NCI-H82 treated with DMSO at 0.1 percent for 48 hours (cell line): ENCODE measurements at regions not wholly inside any gene's neighbourhood (a gene's known extent, or its start where the extent isn't known, plus 50 kb on each side); places are given as distances from the start of the nearest gene placed in this dataset.

Experiments
- DNase-seq: peaks from one replicate; lab custom pipeline; 2025; ENCODE audit not compliant: unreplicated experiment; lab: John Stamatoyannopoulos, UW

- DNase-seq, result no peak
Measured at GRCh38 chr3:110711130-110711832, 360.3 kb upstream of the NECTIN3 start.

DNA sequence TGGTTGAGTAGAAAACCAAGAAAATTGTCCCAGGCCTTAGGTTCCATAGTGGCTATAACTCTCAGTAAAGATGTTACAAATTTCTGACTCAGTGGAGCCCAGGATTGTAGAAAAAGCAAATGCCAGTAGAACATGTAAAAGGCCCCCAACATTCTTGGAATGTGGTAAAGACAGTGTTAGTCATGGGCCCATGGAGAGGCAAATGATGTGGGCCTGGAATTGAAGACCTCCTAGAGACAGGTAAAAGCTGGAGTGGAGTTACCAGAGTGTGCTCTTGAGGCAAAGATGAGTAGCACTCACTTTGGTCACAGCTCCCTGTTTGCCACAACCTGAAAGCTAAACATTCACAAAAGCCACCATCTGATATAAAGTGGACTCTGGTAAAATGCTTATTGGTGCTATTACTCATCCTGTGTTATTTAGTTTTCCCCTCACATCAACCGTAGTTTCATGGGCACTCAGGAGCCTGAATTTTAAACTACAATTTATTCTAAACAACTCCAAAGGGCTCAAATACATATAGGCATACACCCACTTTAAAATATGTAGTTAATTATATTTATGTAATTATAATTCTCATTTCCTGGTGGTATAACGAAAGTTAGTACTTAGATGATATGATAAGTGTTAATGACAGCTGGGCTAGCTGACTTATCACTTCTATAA, 359.6 kb upstream of the NECTIN3 start:
- DNase-seq, result no peak

- DNase-seq, result no peak
Measured at GRCh38 chr3:110727056-110727455, 344.6 kb upstream of the NECTIN3 start.

DNA sequence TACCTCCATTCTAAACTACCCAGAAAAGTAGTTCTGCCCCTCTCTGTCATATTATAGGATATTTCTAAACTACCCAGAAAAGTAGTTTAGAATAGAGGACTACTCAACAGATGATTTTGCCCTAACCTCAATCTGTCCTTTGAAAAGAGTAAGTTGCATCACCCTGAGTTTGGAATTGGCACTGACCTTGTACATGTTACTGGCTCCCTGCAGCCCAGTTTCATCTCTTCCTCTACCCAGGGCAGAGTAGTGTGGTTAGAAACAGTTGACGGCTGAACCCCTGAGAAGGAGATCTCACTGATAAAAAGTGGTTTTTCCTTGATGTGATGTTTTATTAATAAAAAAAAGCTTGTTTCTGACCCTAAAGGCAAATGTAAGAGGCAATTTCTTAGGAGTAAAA, 340.5 kb upstream of the NECTIN3 start:
- DNase-seq, result no peak

GRCh38 chr3:110732420-110732819, 339.2 kb upstream of the NECTIN3 start:
- no peak for DNase-seq

DNA sequence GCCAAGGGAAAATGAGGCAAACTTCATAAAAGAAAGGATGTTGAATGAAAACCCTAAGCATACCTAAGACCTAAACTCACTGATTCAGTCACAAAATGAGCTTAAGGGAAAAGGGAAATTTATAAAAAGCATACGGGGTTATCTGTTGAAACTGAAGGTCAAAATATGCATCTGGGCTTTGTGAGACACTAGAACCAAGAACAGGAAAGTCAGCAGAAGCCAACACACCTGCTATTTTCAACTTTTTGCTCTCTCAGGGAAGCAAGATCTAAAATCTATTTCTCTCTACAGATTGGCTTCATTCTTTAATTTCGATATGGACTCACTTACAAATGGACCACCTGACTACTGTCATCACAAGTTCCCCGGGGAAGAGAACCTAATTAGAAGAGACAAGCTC, 338.6 kb upstream of the NECTIN3 start:
- no peak for DNase-seq

DNA sequence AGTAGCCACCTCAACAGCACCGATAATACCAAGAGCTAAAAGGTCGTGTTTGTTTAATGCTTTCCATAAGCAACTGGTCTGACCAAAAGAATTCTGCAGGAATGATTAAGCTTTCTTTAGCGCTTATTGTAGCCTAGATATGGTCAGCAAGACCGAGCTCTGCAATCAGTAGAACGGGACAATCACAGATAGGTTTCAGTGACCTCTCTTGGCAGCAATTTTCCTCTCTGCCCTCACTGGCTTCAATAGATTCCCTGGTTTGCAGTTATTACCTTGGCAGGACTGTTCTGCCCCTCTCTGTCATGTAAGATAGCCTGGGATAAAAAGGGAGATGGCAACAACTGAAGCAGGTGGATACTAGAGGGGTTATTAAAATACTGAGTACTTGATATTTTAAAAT, 337.1 kb upstream of the NECTIN3 start:
- no peak for DNase-seq

DNA sequence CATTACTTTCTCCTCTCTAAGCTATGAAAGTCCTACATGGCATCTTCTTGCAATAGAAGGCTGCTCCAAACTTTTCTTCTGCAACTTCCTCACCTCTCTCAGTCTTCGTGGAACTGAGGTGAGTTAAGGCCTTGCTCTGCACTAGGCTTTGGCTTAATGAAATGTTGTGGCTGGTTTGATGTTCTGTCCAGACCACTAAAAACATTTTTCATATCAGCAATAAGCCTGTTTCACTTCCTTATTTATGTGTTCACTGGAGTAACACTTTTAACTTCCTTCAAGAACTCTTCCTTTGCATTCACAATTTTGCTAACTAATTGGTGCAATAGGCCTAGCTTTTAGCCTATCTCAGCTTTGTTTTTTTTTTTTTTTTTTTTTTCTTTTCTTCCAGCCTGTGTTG, 335.3 kb upstream of the NECTIN3 start:
- DNase-seq, result no peak

GRCh38 chr3:110738531-110738930, 333.1 kb upstream of the NECTIN3 start:
- no peak for DNase-seq

DNA sequence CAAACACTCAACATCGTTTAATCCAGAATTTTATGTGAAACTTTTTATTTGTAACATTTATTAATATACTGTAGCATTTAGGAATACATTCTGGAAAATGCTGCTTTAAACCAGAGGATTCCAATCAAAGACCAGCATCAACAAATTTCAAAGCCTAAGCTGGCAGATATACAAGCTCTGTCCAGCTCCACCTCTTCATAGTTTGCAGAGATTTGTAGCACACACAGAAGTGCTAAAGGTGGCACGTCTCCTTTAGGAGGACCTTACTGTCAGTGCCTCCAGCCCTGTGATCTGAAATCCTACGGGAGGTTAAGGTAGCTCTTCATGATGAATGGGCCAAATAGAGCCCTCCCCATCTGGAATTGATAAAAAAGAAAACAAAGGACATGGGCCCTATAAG, 329.7 kb upstream of the NECTIN3 start:
- DNase-seq, result no peak

- DNase-seq, result peak; percentile 56
Measured at GRCh38 chr3:110743202-110743601, 328.4 kb upstream of the NECTIN3 start.

DNA sequence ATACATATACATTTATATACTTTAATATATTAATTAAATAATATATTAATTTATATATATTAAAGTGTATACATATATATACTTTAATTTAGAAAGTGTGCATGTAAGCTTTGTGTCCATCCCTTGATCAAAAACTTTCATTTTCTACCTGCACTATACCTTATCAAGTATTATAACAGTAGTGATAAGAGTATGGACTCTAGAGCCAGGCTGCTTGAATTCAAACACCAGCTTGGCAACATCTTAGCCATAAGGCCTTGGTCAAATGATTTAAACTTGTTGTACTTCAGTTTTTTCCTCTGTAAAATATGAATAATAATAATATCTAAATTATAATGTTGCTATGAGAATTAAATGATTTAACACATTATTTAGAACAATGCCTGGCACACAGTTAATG, 327.6 kb upstream of the NECTIN3 start:
- DNase-seq, result no peak

DNA sequence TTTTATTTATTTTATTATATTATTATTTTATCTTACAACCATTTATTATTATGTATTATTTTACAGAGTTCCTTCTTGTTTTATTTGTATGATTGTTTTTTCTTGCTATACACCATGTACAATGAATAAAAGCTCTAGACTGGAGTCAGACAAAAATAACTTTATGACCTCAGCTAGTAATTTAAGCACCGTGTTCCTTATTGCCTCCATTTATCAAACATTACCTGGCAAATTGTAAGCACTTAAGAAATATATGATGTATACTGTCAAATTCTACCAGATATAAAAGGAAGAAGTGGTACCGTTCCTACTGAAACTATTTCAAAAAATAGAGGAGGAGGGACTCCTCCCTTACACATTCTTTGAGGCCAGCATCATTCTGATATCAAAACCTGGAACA, 326.9 kb upstream of the NECTIN3 start:
- DNase-seq, result no peak

GRCh38 chr3:110749006-110749405, 322.6 kb upstream of the NECTIN3 start:
- no peak for DNase-seq

- DNase-seq, result no peak
Measured at GRCh38 chr3:110750201-110750600, 321.4 kb upstream of the NECTIN3 start.

DNA sequence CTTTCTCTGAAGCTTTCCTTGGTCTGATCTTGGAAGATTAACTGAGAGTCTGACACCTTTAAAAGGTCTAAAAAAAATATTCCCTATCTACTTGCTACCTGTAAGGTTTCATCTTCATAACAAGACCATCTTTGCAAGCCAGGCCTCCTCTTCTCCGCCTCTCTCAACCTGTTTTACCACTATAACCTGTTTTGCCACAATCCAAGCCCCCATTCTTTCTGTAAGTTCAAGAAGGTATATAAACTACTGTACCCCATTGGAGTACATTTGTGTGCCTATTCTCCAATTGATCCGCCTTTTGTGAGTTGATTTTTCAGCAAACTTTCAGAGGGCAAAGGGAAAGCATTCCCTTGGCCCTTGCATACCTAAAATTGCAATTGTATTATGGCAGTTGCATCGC, 319.3 kb upstream of the NECTIN3 start:
- no peak for DNase-seq

DNA sequence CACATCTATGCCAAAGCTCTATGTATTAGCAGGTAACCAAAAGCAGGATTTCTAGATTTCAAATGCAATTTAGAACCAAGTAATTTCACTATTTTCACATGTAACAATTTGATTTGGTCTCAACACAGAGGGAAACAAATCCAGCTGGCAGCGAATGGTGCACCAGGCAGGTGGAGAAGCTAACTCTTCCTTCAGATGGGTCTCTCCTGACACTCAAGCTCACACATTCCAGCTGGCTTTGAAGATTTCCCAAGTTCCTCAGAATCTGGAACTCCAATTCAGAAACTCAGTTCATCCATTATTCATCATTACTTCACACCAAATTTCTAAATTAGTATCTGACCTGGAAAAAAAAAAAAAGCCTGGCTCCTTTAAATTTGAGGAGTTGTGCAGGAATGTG, 318.1 kb upstream of the NECTIN3 start:
- no peak for DNase-seq

GRCh38 chr3:110754212-110754916, 317.3 kb upstream of the NECTIN3 start:
- DNase-seq, result no peak

GRCh38 chr3:110755345-110755744, 316.3 kb upstream of the NECTIN3 start:
- no peak for DNase-seq

DNA sequence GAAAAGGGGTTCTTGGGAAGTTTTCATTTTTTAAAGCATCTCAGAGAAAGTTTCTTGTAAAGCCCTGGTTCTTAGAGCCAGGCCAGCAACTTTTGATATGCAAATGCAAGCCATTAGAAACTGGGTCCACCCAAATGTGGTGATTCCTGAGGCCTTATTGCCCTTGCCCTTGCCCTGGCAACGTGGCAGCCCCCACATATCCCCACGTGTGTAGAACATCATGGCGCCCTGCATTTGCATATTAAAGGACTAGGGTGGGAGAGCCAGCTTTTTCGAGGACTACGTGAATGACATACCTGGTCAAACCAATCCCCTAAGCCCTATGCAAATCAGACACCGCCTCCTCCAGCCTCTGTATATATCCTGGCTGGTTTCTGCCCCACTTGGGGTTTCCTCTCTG, 314.9 kb upstream of the NECTIN3 start:
- DNase-seq, result no peak

DNA sequence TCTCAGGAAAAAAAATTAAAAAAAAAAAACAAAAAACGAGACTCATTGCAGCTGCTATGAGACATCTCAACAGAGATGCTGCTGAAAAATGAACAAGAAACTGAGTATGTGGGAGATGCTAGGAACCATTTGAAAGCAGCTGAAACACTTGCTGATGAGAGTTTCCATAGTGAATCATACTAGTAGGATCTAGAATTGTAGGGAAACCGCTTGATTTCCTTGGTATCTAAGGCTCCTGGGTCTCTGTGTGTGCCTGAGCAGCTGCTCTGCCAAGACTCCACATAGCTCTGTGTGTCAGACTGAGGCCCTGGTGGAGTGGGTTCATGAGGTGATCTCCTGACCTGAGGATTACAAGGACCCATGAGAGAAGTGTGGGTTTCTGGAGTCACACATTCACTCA, 313.4 kb upstream of the NECTIN3 start:
- DNase-seq, result no peak

DNA sequence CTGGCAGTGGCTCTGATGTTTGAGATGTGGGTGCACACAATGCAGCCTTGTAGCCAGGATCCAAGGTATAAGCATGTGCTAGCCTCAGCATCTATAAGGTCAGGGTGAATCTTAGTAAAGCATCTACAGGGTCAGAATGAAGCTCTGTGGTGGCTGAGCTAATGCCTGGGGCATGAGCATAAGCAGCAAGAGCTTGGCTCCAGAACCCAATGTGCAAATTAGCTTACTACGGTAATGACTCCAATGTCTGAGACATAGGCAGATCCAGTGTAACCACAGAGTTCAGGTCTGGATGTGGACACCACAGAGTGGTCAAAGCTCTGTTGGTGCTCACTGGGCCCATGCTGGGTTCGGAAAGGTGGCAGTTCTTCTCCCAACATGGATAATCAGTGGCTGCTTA, 304.5 kb upstream of the NECTIN3 start:
- no peak for DNase-seq
